ENCODE measurements at regions not wholly inside any gene's neighbourhood (a gene's known extent, or its start where the extent isn't known, plus 50 kb on each side); places are given as distances from the start of the nearest gene placed in this dataset.

DNA sequence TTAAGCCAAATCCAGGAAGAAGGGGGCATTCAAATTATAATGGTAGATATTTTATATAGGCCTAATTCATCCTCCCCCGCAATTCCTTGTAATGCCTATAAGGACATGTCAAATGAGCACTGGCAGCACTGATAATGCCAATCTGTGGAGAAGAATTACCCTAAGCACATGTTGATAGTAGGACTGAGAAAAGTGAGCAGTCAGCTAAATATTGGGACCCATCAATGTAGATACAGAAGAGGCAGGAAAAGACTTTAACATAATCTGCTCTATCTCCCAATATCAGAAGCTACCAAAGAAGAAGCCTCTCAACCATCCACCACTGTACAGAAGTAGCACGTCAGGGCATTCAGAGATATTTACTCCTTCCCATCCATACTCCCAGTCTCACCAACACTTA, 101.3 kb upstream of the REG3A start:
- Histone ChIP-seq H2BK5ac (ENCODE audit: low read depth, low read length, poor library complexity) (no peak overlapping the region), H3K27me3 (ENCODE audit: insufficient read depth, low read length) (no peaks in the 10 kb centered on the region)
- no CpG with 5 or more reads among the region's 2 CpGs for WGBS (ENCODE audit: extremely low coverage, insufficient coverage, insufficient read length)

DNA sequence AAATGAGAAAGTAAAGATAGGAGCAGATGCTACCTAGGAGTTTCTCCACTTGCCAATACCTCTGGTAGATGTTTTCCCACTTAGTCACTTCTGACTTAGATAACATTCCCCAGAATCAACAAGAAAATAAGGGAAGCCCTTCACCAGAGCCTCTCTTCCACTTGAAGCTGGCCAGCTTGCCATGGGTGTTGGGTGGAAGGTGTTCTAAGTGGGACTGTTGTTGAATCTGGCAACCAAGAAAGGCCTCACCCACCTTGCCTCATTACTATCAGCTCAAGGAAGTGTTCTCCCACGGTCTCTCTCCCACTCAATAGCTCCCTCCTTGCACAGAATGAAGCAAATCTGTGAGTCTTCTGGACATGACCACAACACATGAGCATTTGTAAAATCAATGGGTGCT, 100.4 kb upstream of the REG3A start:
- no peak overlapping the region for H4K91ac ChIP-seq (ENCODE audit: low read depth, low read length)
- H3K4ac ChIP-seq (ENCODE audit: low read depth, low read length): no peak overlapping the region
- H3K9ac ChIP-seq (ENCODE audit: low read length): no peak overlapping the region
- H3K27me3 ChIP-seq (ENCODE audit: insufficient read depth, low read length): no peaks in the 10 kb centered on the region
- no peak overlapping the region for H4K8ac ChIP-seq (ENCODE audit: low read depth, low read length)
- no peaks in the 10 kb centered on the region for H3K36me3 ChIP-seq (ENCODE audit: control insufficient read depth in 1 of 2, insufficient read depth in 2 of 2, low read length in 2 of 2)
- H3K23ac ChIP-seq (ENCODE audit: low read length): no peak overlapping the region
- H2AK5ac ChIP-seq (ENCODE audit: low read length): no peak overlapping the region
- H2BK120ac ChIP-seq (ENCODE audit: insufficient read depth, low read length, poor library complexity): no peak overlapping the region
- no peak overlapping the region for H3K4me2 ChIP-seq (ENCODE audit: low read length)
- DNase-seq: no peak
- H2BK12ac ChIP-seq (ENCODE audit: low read length): no peak overlapping the region
- no peak overlapping the region for H4K12ac ChIP-seq (ENCODE audit: low read depth, low read length)
- H3K79me1 ChIP-seq (ENCODE audit: low read length): no peaks in the 10 kb centered on the region
- H3K14ac ChIP-seq (ENCODE audit: low read length): no peak overlapping the region
- no peaks in the 10 kb centered on the region for H3K79me2 ChIP-seq (ENCODE audit: control insufficient read depth, insufficient read depth, low read length, poor library complexity)
- H3K27ac ChIP-seq (ENCODE audit: low read depth, low read length): no peak overlapping the region
- H2BK5ac ChIP-seq (ENCODE audit: low read depth, low read length, poor library complexity): no peak overlapping the region
- H2AFZ ChIP-seq (ENCODE audit: insufficient read depth, low read length, poor library complexity): no peak overlapping the region
- no peaks in the 10 kb centered on the region for H3K4me1 ChIP-seq (ENCODE audit: control insufficient read depth in 1 of 2, insufficient read depth in 2 of 2, low read length in 2 of 2)
- WGBS (ENCODE audit: extremely low coverage, insufficient coverage, insufficient read length): no CpG with 5 or more reads among the region's 1 CpG
- no peaks in the 10 kb centered on the region for H3K9me3 ChIP-seq (ENCODE audit: insufficient read depth, low read depth, low read length)
- no peak overlapping the region for H3K18ac ChIP-seq (ENCODE audit: low read length)
- H3K4me3 ChIP-seq (ENCODE audit: low read depth, low read length): no peak overlapping the region

More for the DNA sequence above, 101.3 kb upstream of the REG3A start:
- H3K9ac ChIP-seq (ENCODE audit: low read length): no peak overlapping the region
- H3K4me2 ChIP-seq (ENCODE audit: low read length): no peak overlapping the region
- H3K4me1 ChIP-seq (ENCODE audit: control insufficient read depth in 1 of 2, insufficient read depth in 2 of 2, low read length in 2 of 2): no peaks in the 10 kb centered on the region
- H3K9me3 ChIP-seq (ENCODE audit: insufficient read depth, low read depth, low read length): no peaks in the 10 kb centered on the region
- no peak overlapping the region for H3K4me3 ChIP-seq (ENCODE audit: low read depth, low read length)
- no peak overlapping the region for H2AK5ac ChIP-seq (ENCODE audit: low read length)
- no peak overlapping the region for H4K8ac ChIP-seq (ENCODE audit: low read depth, low read length)
- no peak for DNase-seq
- H2BK12ac ChIP-seq (ENCODE audit: low read length): no peak overlapping the region
- H3K36me3 ChIP-seq (ENCODE audit: control insufficient read depth in 1 of 2, insufficient read depth in 2 of 2, low read length in 2 of 2): no peaks in the 10 kb centered on the region
- H3K4ac ChIP-seq (ENCODE audit: low read depth, low read length): no peak overlapping the region
- no peaks in the 10 kb centered on the region for H3K79me2 ChIP-seq (ENCODE audit: control insufficient read depth, insufficient read depth, low read length, poor library complexity)
- no peak overlapping the region for H4K91ac ChIP-seq (ENCODE audit: low read depth, low read length)
- H3K79me1 ChIP-seq (ENCODE audit: low read length): no peaks in the 10 kb centered on the region
- no peak overlapping the region for H2AFZ ChIP-seq (ENCODE audit: insufficient read depth, low read length, poor library complexity)
- H3K18ac ChIP-seq (ENCODE audit: low read length): no peak overlapping the region
- no peak overlapping the region for H4K12ac ChIP-seq (ENCODE audit: low read depth, low read length)
- H3K27ac ChIP-seq (ENCODE audit: low read depth, low read length): no peak overlapping the region
- H3K23ac ChIP-seq (ENCODE audit: low read length): no peak overlapping the region
- H3K14ac ChIP-seq (ENCODE audit: low read length): no peak overlapping the region
- H2BK120ac ChIP-seq (ENCODE audit: insufficient read depth, low read length, poor library complexity): no peak overlapping the region

DNA sequence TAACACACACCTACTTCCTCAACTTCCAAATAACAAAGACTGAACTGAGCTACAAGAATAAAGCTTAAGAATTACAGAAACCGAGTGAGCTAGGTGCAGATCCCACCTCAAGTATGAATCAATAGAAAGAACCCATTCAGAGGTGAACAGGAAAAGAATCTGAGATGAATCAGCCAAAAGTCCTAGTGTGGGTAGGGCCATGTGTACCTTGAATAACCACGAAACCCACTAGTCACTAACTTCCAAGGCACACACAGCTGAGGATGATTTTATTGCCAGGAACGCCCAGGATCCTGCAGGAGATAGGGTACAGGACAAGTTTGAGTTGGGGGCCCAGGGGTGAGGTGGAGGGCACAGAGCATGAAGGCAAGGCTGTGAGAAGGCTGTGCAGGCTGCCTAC, 99.7 kb upstream of the REG3A start:
- no CpG with 5 or more reads among the region's 3 CpGs for WGBS (ENCODE audit: extremely low coverage, insufficient coverage, insufficient read length)
- DNase-seq: no peak

DNA sequence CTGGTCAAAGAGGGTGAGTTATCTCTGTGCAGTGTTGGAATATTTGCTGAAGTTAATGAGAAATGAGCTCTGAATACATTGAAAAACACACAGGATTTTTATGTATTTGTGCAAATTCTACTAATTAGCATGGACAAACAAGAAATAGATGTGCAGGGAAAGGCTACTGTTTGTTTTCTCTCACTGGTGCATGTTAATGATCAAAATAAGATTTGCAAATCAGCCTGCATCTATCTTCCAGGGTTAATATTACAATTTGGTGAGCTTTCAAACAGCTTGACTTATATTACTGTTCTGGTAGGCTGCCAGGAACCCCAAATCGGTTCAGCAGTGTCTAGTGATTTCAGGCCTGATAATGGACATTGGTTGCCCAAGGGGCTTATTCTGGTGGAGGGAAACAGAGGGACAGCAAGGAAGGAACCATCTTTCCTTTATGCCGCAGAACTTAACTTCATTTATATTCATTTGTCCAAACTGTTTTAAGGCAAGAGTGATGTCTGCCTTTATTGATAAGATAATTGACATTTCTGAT, 93.8 kb upstream of the REG3A start:
- Histone ChIP-seq H3K27ac (ENCODE audit: low read depth, low read length) (no peak overlapping the region), H3K4me2 (ENCODE audit: low read length) (no peak overlapping the region), H3K36me3 (ENCODE audit: control insufficient read depth in 1 of 2, insufficient read depth in 2 of 2, low read length in 2 of 2) (no peaks in the 10 kb centered on the region), H4K12ac (ENCODE audit: low read depth, low read length) (no peak overlapping the region), H3K79me2 (ENCODE audit: control insufficient read depth, insufficient read depth, low read length, poor library complexity) (no peaks in the 10 kb centered on the region), H3K14ac (ENCODE audit: low read length) (no peak overlapping the region), H3K4ac (ENCODE audit: low read depth, low read length) (no peak overlapping the region), H4K8ac (ENCODE audit: low read depth, low read length) (no peak overlapping the region), H3K9me3 (ENCODE audit: insufficient read depth, low read depth, low read length) (no peaks in the 10 kb centered on the region), H3K4me1 (ENCODE audit: control insufficient read depth in 1 of 2, insufficient read depth in 2 of 2, low read length in 2 of 2) (no peaks in the 10 kb centered on the region), H3K23ac (ENCODE audit: low read length) (no peak overlapping the region), H3K27me3 (ENCODE audit: insufficient read depth, low read length) (no peaks in the 10 kb centered on the region), H3K79me1 (ENCODE audit: low read length) (no peaks in the 10 kb centered on the region), H3K4me3 (ENCODE audit: low read depth, low read length) (no peak overlapping the region), H2AK5ac (ENCODE audit: low read length) (no peak overlapping the region), H4K91ac (ENCODE audit: low read depth, low read length) (no peak overlapping the region), H2BK5ac (ENCODE audit: low read depth, low read length, poor library complexity) (no peak overlapping the region), H3K18ac (ENCODE audit: low read length) (no peak overlapping the region), H3K9ac (ENCODE audit: low read length) (no peak overlapping the region), H2BK12ac (ENCODE audit: low read length) (no peak overlapping the region), H2BK120ac (ENCODE audit: insufficient read depth, low read length, poor library complexity) (no peak overlapping the region), H2AFZ (ENCODE audit: insufficient read depth, low read length, poor library complexity) (no peak overlapping the region)
- no peak for DNase-seq
- WGBS (ENCODE audit: extremely low coverage, insufficient coverage, insufficient read length): no CpG with 5 or more reads among the region's 2 CpGs

More for the DNA sequence above, 99.7 kb upstream of the REG3A start:
- no peak overlapping the region for H4K91ac ChIP-seq (ENCODE audit: low read depth, low read length)
- H3K4me2 ChIP-seq (ENCODE audit: low read length): no peak overlapping the region
- no peak overlapping the region for H2AK5ac ChIP-seq (ENCODE audit: low read length)
- H3K27ac ChIP-seq (ENCODE audit: low read depth, low read length): no peak overlapping the region
- H3K18ac ChIP-seq (ENCODE audit: low read length): no peak overlapping the region
- no peak overlapping the region for H2AFZ ChIP-seq (ENCODE audit: insufficient read depth, low read length, poor library complexity)
- H3K4me1 ChIP-seq (ENCODE audit: control insufficient read depth in 1 of 2, insufficient read depth in 2 of 2, low read length in 2 of 2): no peaks in the 10 kb centered on the region
- no peaks in the 10 kb centered on the region for H3K36me3 ChIP-seq (ENCODE audit: control insufficient read depth in 1 of 2, insufficient read depth in 2 of 2, low read length in 2 of 2)
- H2BK5ac ChIP-seq (ENCODE audit: low read depth, low read length, poor library complexity): no peak overlapping the region
- no peak overlapping the region for H2BK120ac ChIP-seq (ENCODE audit: insufficient read depth, low read length, poor library complexity)
- no peak overlapping the region for H4K8ac ChIP-seq (ENCODE audit: low read depth, low read length)
- H3K4me3 ChIP-seq (ENCODE audit: low read depth, low read length): no peak overlapping the region
- H3K9me3 ChIP-seq (ENCODE audit: insufficient read depth, low read depth, low read length): no peaks in the 10 kb centered on the region
- H3K23ac ChIP-seq (ENCODE audit: low read length): no peak overlapping the region
- no peaks in the 10 kb centered on the region for H3K79me1 ChIP-seq (ENCODE audit: low read length)
- H3K79me2 ChIP-seq (ENCODE audit: control insufficient read depth, insufficient read depth, low read length, poor library complexity): no peaks in the 10 kb centered on the region
- H3K27me3 ChIP-seq (ENCODE audit: insufficient read depth, low read length): no peaks in the 10 kb centered on the region
- no peak overlapping the region for H2BK12ac ChIP-seq (ENCODE audit: low read length)
- H3K14ac ChIP-seq (ENCODE audit: low read length): no peak overlapping the region
- no peak overlapping the region for H3K4ac ChIP-seq (ENCODE audit: low read depth, low read length)
- no peak overlapping the region for H4K12ac ChIP-seq (ENCODE audit: low read depth, low read length)
- no peak overlapping the region for H3K9ac ChIP-seq (ENCODE audit: low read length)

Data from trophoblast cell (in vitro differentiated cells and primary cell).